ENCODE measurements at regions not wholly inside any gene's neighbourhood (a gene's known extent, or its start where the extent isn't known, plus 50 kb on each side); places are given as distances from the start of the nearest gene placed in this dataset.

DNA sequence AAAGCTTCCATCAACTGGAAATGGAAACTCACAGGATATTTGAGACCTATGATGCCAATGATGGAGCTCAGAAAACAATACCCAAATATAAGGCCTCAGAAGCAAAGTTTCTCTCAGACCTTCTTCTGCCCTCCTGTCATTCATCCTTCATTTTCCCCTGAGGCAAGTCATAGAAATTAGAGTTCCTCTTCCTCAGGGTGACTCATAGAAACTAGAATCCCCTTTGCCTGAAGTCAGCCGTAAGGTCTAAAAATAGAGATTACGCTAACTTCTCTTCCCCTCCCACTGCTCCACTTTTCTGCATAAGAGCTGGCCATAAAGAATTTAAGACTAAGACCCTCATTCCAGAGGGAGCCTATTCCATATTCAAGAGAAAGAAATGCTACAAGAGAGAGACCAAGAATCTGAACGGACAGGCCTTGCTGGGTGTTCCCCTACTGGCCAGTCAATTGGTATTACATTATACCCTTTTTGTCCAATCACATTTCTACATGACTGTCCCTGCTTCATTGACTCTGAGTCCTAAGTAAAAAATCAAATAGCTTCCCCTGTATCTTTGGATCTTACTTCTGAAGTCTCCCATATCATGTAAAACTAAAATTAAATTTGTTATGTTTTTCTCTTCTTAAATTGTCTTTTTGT, 994.9 kb downstream of the ADGRL2 start:
- DNase-seq (ENCODE audit: low spot score in 2 of 2), result no peak
- H3K9me3 ChIP-seq, result peaks cover 9 to 24% of the 10 kb centered on the region in 2 donors
- H3K4me1 ChIP-seq, result no peaks in the 10 kb centered on the region
- no peaks in the 10 kb centered on the region for H3K36me3 ChIP-seq
- no peak overlapping the region for H3K27ac ChIP-seq
- TF ChIP-seq CTCF (IDR thresholded peaks at IDR 0.05) (no peak), POLR2A (IDR thresholded peaks at IDR 0.05) (no peak), POLR2AphosphoS5 (IDR thresholded peaks at IDR 0.05) (no peak)
- intact Hi-C loops (cut with DNase I; ENCODE audit: low total_unique reads), result no loop called here
- H3K27me3 ChIP-seq, result no peaks in the 10 kb centered on the region
- no peak overlapping the region for H3K4me3 ChIP-seq

GRCh38 chr1:82792151-82792550, 991.4 kb downstream of the ADGRL2 start:
- no peak for DNase-seq (ENCODE audit: low spot score in 2 of 2)
- no peaks in the 10 kb centered on the region for H3K4me1 ChIP-seq
- H3K27ac ChIP-seq, result no peak overlapping the region
- intact Hi-C loops (cut with DNase I; ENCODE audit: low total_unique reads), result no loop called here
- no peaks in the 10 kb centered on the region for H3K36me3 ChIP-seq
- peaks cover 6 to 22% of the 10 kb centered on the region in 2 donors for H3K9me3 ChIP-seq
- H3K27me3 ChIP-seq, result no peaks in the 10 kb centered on the region
- no peak overlapping the region for H3K4me3 ChIP-seq
- TF ChIP-seq CTCF (IDR thresholded peaks at IDR 0.05) (no peak), POLR2AphosphoS5 (IDR thresholded peaks at IDR 0.05) (no peak), POLR2A (IDR thresholded peaks at IDR 0.05) (no peak)

GRCh38 chr1:82790556-82790955, 989.8 kb downstream of the ADGRL2 start:
- H3K36me3 ChIP-seq, result no peaks in the 10 kb centered on the region
- peaks cover 6 to 22% of the 10 kb centered on the region in 2 donors for H3K9me3 ChIP-seq
- no peak overlapping the region for H3K27ac ChIP-seq
- no peaks in the 10 kb centered on the region for H3K27me3 ChIP-seq
- no peak overlapping the region for H3K4me3 ChIP-seq
- intact Hi-C loops (cut with DNase I; ENCODE audit: low total_unique reads), result no loop called here
- TF ChIP-seq POLR2A (IDR thresholded peaks at IDR 0.05) (no peak), POLR2AphosphoS5 (IDR thresholded peaks at IDR 0.05) (no peak), CTCF (IDR thresholded peaks at IDR 0.05) (no peak)
- no peak for DNase-seq (ENCODE audit: low spot score in 2 of 2)
- H3K4me1 ChIP-seq, result no peaks in the 10 kb centered on the region

GRCh38 chr1:82788660-82789059, 987.9 kb downstream of the ADGRL2 start:
- DNase-seq (ENCODE audit: low spot score in 2 of 2), result no peak
- peaks cover 6 to 22% of the 10 kb centered on the region in 2 donors for H3K9me3 ChIP-seq
- H3K27ac ChIP-seq, result no peak overlapping the region
- no peak overlapping the region for H3K4me3 ChIP-seq
- TF ChIP-seq POLR2A (IDR thresholded peaks at IDR 0.05) (no peak), POLR2AphosphoS5 (IDR thresholded peaks at IDR 0.05) (no peak), CTCF (IDR thresholded peaks at IDR 0.05) (no peak)
- H3K27me3 ChIP-seq, result no peaks in the 10 kb centered on the region
- H3K4me1 ChIP-seq, result no peaks in the 10 kb centered on the region
- intact Hi-C loops (cut with DNase I; ENCODE audit: low total_unique reads), result no loop called here
- H3K36me3 ChIP-seq, result no peaks in the 10 kb centered on the region

DNA sequence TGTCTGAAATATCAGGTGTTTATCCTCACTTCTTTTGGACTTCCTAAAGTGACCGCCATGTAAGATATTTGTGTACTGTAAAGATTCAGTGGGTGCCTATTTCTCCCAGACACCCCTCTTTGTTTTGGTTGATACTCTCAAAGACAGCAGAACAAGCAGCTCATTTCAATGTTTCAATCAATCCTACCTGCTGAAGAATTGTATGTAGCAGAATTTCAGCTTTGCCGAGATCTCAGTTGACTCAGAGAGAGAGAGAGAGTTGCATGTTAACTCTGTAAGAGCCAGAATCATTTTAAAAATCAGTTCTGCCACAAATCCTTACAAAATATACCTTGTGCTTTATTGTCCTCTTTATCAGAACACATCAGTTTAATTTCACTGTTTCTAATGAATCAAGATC, 987.3 kb downstream of the ADGRL2 start:
- no peak for DNase-seq (ENCODE audit: low spot score in 2 of 2)
- intact Hi-C loops (cut with DNase I; ENCODE audit: low total_unique reads), result no loop called here
- Histone ChIP-seq H3K27me3 (no peaks in the 10 kb centered on the region), H3K4me3 (no peak overlapping the region), H3K4me1 (no peaks in the 10 kb centered on the region), H3K27ac (no peak overlapping the region), H3K9me3 (peaks cover 6 to 22% of the 10 kb centered on the region in 2 donors), H3K36me3 (no peaks in the 10 kb centered on the region)
- no peak for TF ChIP-seq POLR2A (IDR thresholded peaks at IDR 0.05)
